Transverse colon (tissue), 4 donors: ENCODE measurements at regions not wholly inside any gene's neighbourhood (a gene's known extent, or its start where the extent isn't known, plus 50 kb on each side); places are given as distances from the start of the nearest gene placed in this dataset.

Experiments used
- DNase-seq: peaks from one replicate; pipeline ENCODE4 v3.0.0-alpha.2; 2019
- H3K27ac ChIP-seq, 4 donors: fragments of 200-600 bp; sonication (generic); 2 replicates each; pipeline ENCODE4 v1.5.1; 2016 to 2018; ENCODE audit warnings: inconsistent platforms in 4 of 4
- H3K27me3 ChIP-seq: fragments of 200-600 bp; sonication (generic); 2 replicates; pipeline ENCODE4 v1.5.1; 2017; ENCODE audit warnings: inconsistent platforms
- H3K36me3 ChIP-seq, 4 donors: fragments of 200-600 bp; sonication (generic); 2 replicates each; pipeline ENCODE4 v1.5.1; 2017 to 2019; ENCODE audit warnings: inconsistent platforms in 4 of 4
- H3K4me1 ChIP-seq, 4 donors: fragments of 200-600 bp; sonication (generic); 2 replicates each; pipeline ENCODE4 v1.5.1; 2017 to 2020; ENCODE audit warnings: inconsistent platforms in 4 of 4
- H3K4me3 ChIP-seq, 4 donors: fragments of 200-600 bp; sonication (generic); 1 replicate in 1 of 4; 2 replicates in 3 of 4; pipeline versions ENCODE4 v1.5.1 to v1.6.1; 2017 to 2019; ENCODE audit warnings: inconsistent platforms in 4 of 4
- H3K9me3 ChIP-seq, 2 donors: fragments of 200-600 bp; sonication (generic); 2 replicates each; pipeline ENCODE4 v1.5.1; 2017 to 2019; ENCODE audit warnings: inconsistent platforms in 2 of 2
- CTCF ChIP-seq, 5 experiments: fragments of 200-600 bp in 3 of 5; fragments of 450-650 bp in 2 of 5; sonication (generic) in 3 of 5; IDR thresholded peaks; 1 replicate in 2 of 5; 2 replicates in 3 of 5; pipeline ENCODE4 v1.5.1; 2016 to 2017; ENCODE audit warnings: antibody characterized with exemption in 5 of 5, inconsistent platforms in 3 of 5, mild to moderate bottlenecking in 2 of 5, moderate library complexity in 1 of 5
- EP300 ChIP-seq: sonication (generic); formaldehyde crosslinking; IDR thresholded peaks from one replicate; pipeline ENCODE4 v1.6.1; 2017; ENCODE audit warnings: antibody characterized with exemption, low read depth
- POLR2A ChIP-seq: fragments of 450-650 bp; IDR thresholded peaks from one replicate; pipeline ENCODE4 v1.6.1; 2016; ENCODE audit warnings: antibody characterized with exemption, mild to moderate bottlenecking, moderate library complexity
- POLR2AphosphoS5 ChIP-seq, 3 donors: sonication (generic); formaldehyde crosslinking; IDR thresholded peaks; one replicate each; pipeline ENCODE4 v1.6.1; 2016; ENCODE audit warnings: antibody characterized with exemption in 3 of 3
- WGBS, 2 donors: methylation state at CpG; one replicate each; pipeline ENCODE4 v1.1.5; 2018; ENCODE audit warnings: low coverage in 1 of 2; 5-methylcytosine and 5-hydroxymethylcytosine counted together
- in situ Hi-C, 4 donors: fragments of 200-750 bp; cut with MboI; loops; one replicate each; pipeline versions ENCODE4 v1.15.0 to v1.15.1; 2017; ENCODE audit warnings: low sequenced_read_pairs in 3 of 4, low pct_ligation_motif_present in 1 of 4, low pct_unique_long_range_greater_than_20kb in 1 of 4
- intact Hi-C: fragments of 100-400 bp; cut with DNase I; formaldehyde crosslinking; loops from one replicate; pipeline ENCODE4 v1.15.1; 2023; ENCODE audit warnings: low total_unique reads

- Histone ChIP-seq H3K36me3 (no peaks in the 10 kb centered on the region), H3K4me1 (no peaks in the 10 kb centered on the region), H3K27ac (no peak overlapping the region), H3K4me3 (no peak overlapping the region), H3K9me3 (no peaks in the 10 kb centered on the region), H3K27me3 (no peaks in the 10 kb centered on the region)
- intact Hi-C loops (no loop called here), in situ Hi-C loops (no loop called here)
- no peak for DNase-seq
- TF ChIP-seq EP300 (no peak), POLR2AphosphoS5 (IDR thresholded peaks at IDR 0.05) (no peak), CTCF (IDR thresholded peaks at IDR 0.05) (no peak), POLR2A (no peak)
- 87 to 91% methylated on average over 6 to 9 of the region's 9 CpGs for WGBS, 2 donors
Observed at GRCh38 chr15:52976516-52977075, 186.5 kb upstream of the ONECUT1 start.

- Histone ChIP-seq H3K36me3 (no peaks in the 10 kb centered on the region), H3K4me3 (no peak overlapping the region), H3K27me3 (no peaks in the 10 kb centered on the region), H3K4me1 (no peaks in the 10 kb centered on the region), H3K9me3 (no peaks in the 10 kb centered on the region), H3K27ac (no peak overlapping the region)
- in situ Hi-C loops (no loop called here), intact Hi-C loops (no loop called here)
- 13 to 47% methylated on average over 1 to 4 of the region's 4 CpGs for WGBS, 2 donors
- TF ChIP-seq EP300 (no peak), POLR2AphosphoS5 (IDR thresholded peaks at IDR 0.05) (no peak)
- DNase-seq: no peak
Observed at GRCh38 chr15:52975941-52976449, 185.9 kb upstream of the ONECUT1 start.

DNA sequence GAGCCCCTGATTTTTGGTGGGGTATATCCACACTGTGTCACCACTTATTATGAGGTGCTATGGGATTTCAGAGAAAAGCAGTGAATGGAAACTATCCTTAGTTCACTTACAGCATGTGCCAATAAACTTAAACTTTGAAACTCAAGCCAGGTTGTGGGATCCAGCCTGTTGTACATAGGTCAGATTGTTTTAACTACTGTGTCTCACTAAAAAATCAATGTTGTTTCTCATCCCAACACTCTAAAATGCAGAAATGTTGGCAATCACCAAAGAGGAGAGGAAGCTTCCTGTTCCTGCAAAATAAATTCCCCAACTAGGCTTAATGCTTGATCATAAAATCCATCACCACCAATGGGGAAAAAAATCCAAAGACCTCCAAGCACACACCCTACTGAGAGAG, 173.7 kb upstream of the ONECUT1 start:
- Histone ChIP-seq H3K36me3 (no peaks in the 10 kb centered on the region), H3K9me3 (no peaks in the 10 kb centered on the region), H3K27ac (no peak overlapping the region), H3K27me3 (no peaks in the 10 kb centered on the region), H3K4me3 (no peak overlapping the region), H3K4me1 (no peaks in the 10 kb centered on the region)
- in situ Hi-C loops (no loop called here), intact Hi-C loops (no loop called here)
- no peak for TF ChIP-seq POLR2A
- TF ChIP-seq CTCF (IDR thresholded peaks at IDR 0.05): no peak
- no peak for TF ChIP-seq POLR2AphosphoS5 (IDR thresholded peaks at IDR 0.05)
- no peak for TF ChIP-seq EP300
- no peak for DNase-seq

GRCh38 chr15:52960283-52960682, 170.1 kb upstream of the ONECUT1 start:
- H3K4me3 ChIP-seq: no peak overlapping the region
- intact Hi-C loops: no loop called here
- DNase-seq: no peak
- no peaks in the 10 kb centered on the region for H3K9me3 ChIP-seq
- H3K27me3 ChIP-seq: no peaks in the 10 kb centered on the region
- no peak overlapping the region for H3K27ac ChIP-seq
- TF ChIP-seq CTCF (IDR thresholded peaks at IDR 0.05) (no peak), POLR2A (no peak), EP300 (no peak)
- 79 to 81% methylated on average over 5 to 6 of the region's 6 CpGs for WGBS, 2 donors
- no peaks in the 10 kb centered on the region for H3K36me3 ChIP-seq
- H3K4me1 ChIP-seq: no peaks in the 10 kb centered on the region
- in situ Hi-C loops: no loop called here

GRCh38 chr15:52943746-52944145, 153.6 kb upstream of the ONECUT1 start:
- TF ChIP-seq POLR2AphosphoS5 (IDR thresholded peaks at IDR 0.05): no peak
- no peak for TF ChIP-seq EP300
- TF ChIP-seq POLR2A: no peak
- TF ChIP-seq CTCF (IDR thresholded peaks at IDR 0.05): no peak
- Histone ChIP-seq H3K9me3 (no peaks in the 10 kb centered on the region), H3K4me1 (no peaks in the 10 kb centered on the region), H3K27me3 (no peaks in the 10 kb centered on the region), H3K4me3 (no peak overlapping the region), H3K27ac (no peak overlapping the region), H3K36me3 (no peaks in the 10 kb centered on the region)
- DNase-seq: no peak
- intact Hi-C loops: no loop called here
- WGBS, 2 donors: 75 to 85% methylated on average over 1 to 2 of the region's 2 CpGs
- in situ Hi-C loops: no loop called here
